H9 (cell line): ENCODE measurements at regions not wholly inside any gene's neighbourhood (a gene's known extent, or its start where the extent isn't known, plus 50 kb on each side); places are given as distances from the start of the nearest gene placed in this dataset.

Experiments
- DNase-seq: peaks from one replicate; pipeline ENCODE4 v3.0.0-alpha.2; 2017
- H2AFZ ChIP-seq: one replicate; pipeline ENCODE4 v1.6.1; 2013; ENCODE audit warnings: mild to moderate bottlenecking, low read length, control low read depth, moderate library complexity
- H2AK5ac ChIP-seq: 2 replicates; pipeline ENCODE4 v1.6.1; 2013; ENCODE audit warnings: low read length, control low read depth, mixed read lengths; ENCODE audit not compliant: insufficient read length
- H2BK120ac ChIP-seq: one replicate; pipeline ENCODE4 v1.6.1; 2013; ENCODE audit warnings: low read depth, mild to moderate bottlenecking, low read length, control low read depth, inconsistent platforms; ENCODE audit not compliant: poor library complexity, severe bottlenecking
- H2BK12ac ChIP-seq: 2 replicates; pipeline ENCODE4 v1.6.1; 2013; ENCODE audit warnings: low read length, control low read depth, mixed read lengths, low read depth; ENCODE audit not compliant: insufficient read length
- H2BK15ac ChIP-seq: 2 replicates; pipeline ENCODE4 v1.6.1; 2013; ENCODE audit warnings: low read depth, low read length, control low read depth
- H2BK20ac ChIP-seq: one replicate; pipeline ENCODE4 v1.6.1; 2013; ENCODE audit warnings: low read depth, mild to moderate bottlenecking, low read length, control low read depth, inconsistent platforms; ENCODE audit not compliant: poor library complexity, severe bottlenecking
- H2BK5ac ChIP-seq: 2 replicates; pipeline ENCODE4 v1.6.1; 2013; ENCODE audit warnings: low read length, control low read depth, mixed read lengths; ENCODE audit not compliant: insufficient read length
- H3K14ac ChIP-seq: 2 replicates; pipeline ENCODE4 v1.6.1; 2013; ENCODE audit warnings: low read length, control low read depth; ENCODE audit not compliant: insufficient read depth
- H3K18ac ChIP-seq: 2 replicates; pipeline ENCODE4 v1.6.1; 2013; ENCODE audit warnings: low read depth, mild to moderate bottlenecking, mixed read lengths, low read length, control low read depth; ENCODE audit not compliant: insufficient read length
- H3K23ac ChIP-seq: 2 replicates; pipeline ENCODE4 v1.6.1; 2013; ENCODE audit warnings: low read length, control low read depth, mixed read lengths, low read depth; ENCODE audit not compliant: insufficient read length
- H3K23me2 ChIP-seq: 2 replicates; pipeline ENCODE4 v1.6.1; 2013; ENCODE audit warnings: low read depth, mild to moderate bottlenecking, mixed read lengths, low read length, control low read depth; ENCODE audit not compliant: insufficient read length, poor library complexity, severe bottlenecking
- H3K27ac ChIP-seq: 2 replicates; pipeline ENCODE4 v1.5.1; 2013; ENCODE audit warnings: low read length, control low read depth, mixed read lengths, low read depth; ENCODE audit not compliant: insufficient read length
- H3K27me3 ChIP-seq: 2 replicates; pipeline ENCODE4 v1.6.1; 2013; ENCODE audit warnings: low read length, control low read depth, inconsistent platforms; ENCODE audit not compliant: insufficient read depth
- H3K4ac ChIP-seq: 2 replicates; pipeline ENCODE4 v1.6.1; 2013; ENCODE audit warnings: low read depth, mild to moderate bottlenecking, control low read depth, inconsistent platforms, low read length, moderate library complexity
- H3K4me1 ChIP-seq: 2 replicates; pipeline ENCODE4 v1.6.1; 2013; ENCODE audit warnings: low read length, control low read depth, inconsistent platforms; ENCODE audit not compliant: insufficient read depth
- H3K4me2 ChIP-seq: 2 replicates; pipeline ENCODE4 v1.6.1; 2013; ENCODE audit warnings: low read length, control low read depth, mixed read lengths; ENCODE audit not compliant: insufficient read length, insufficient read depth
- H3K56ac ChIP-seq: 2 replicates; pipeline ENCODE4 v1.6.1; 2013; ENCODE audit warnings: low read depth, mild to moderate bottlenecking, mixed read lengths, low read length, control low read depth; ENCODE audit not compliant: insufficient read length
- H3K79me1 ChIP-seq: 2 replicates; pipeline ENCODE4 v1.6.1; 2013; ENCODE audit warnings: low read depth, mild to moderate bottlenecking, moderate library complexity, low read length, control low read depth, inconsistent platforms; ENCODE audit not compliant: insufficient read depth, poor library complexity, severe bottlenecking
- H3K79me2 ChIP-seq: 2 replicates; pipeline ENCODE4 v1.6.1; 2013; ENCODE audit warnings: low read length, control low read depth, inconsistent platforms; ENCODE audit not compliant: insufficient read depth
- H3K9ac ChIP-seq: 2 replicates; pipeline ENCODE4 v1.6.1; 2013; ENCODE audit warnings: low read length, control low read depth, mixed read lengths; ENCODE audit not compliant: insufficient read length; ENCODE audit errors: extremely low read depth
- H3K9me3 ChIP-seq: one replicate; pipeline ENCODE4 v1.6.1; 2013; ENCODE audit warnings: low read depth, low read length, inconsistent platforms; ENCODE audit not compliant: control insufficient read depth
- H3T11ph ChIP-seq: one replicate; pipeline ENCODE4 v1.6.1; 2013; ENCODE audit warnings: mild to moderate bottlenecking, low read length, control low read depth, inconsistent platforms
- H4K20me1 ChIP-seq: one replicate; pipeline ENCODE4 v1.6.1; 2013; ENCODE audit not compliant: control insufficient read depth, insufficient read length, insufficient read depth
- H4K5ac ChIP-seq: 2 replicates; pipeline ENCODE4 v1.6.1; 2013; ENCODE audit warnings: low read depth, mild to moderate bottlenecking, mixed read lengths, low read length, control low read depth; ENCODE audit not compliant: insufficient read length
- H4K8ac ChIP-seq: replicated peaks from 2 replicates; pipeline ENCODE4 v1.6.1; 2013; ENCODE audit warnings: low read length, control low read depth, mixed read lengths, low read depth; ENCODE audit not compliant: insufficient read length
- H4K91ac ChIP-seq: 2 replicates; pipeline ENCODE4 v1.6.1; 2013; ENCODE audit warnings: low read depth, mild to moderate bottlenecking, moderate library complexity, mixed read lengths, low read length, control low read depth; ENCODE audit not compliant: insufficient read length
- H3K27ac Mint-ChIP-seq, 3 experiments: 2 replicates in 2 of 3; 3 replicates in 1 of 3; pipeline ENCODE4 v1.8.0; 2020 to 2021; ENCODE audit warnings: mixed read lengths in 3 of 3, mild to moderate bottlenecking in 1 of 3, moderate library complexity in 1 of 3
- H3K27me3 Mint-ChIP-seq: 2 replicates; pipeline ENCODE4 v1.8.0; 2021; ENCODE audit warnings: low read depth, mild to moderate bottlenecking, moderate library complexity, mixed read lengths
- H3K36me3 Mint-ChIP-seq, 3 experiments: 2 replicates in 2 of 3; 3 replicates in 1 of 3; pipeline ENCODE4 v1.8.0; 2020 to 2021; ENCODE audit warnings: low read depth in 3 of 3, mixed read lengths in 3 of 3; ENCODE audit not compliant: insufficient read depth in 1 of 3
- H3K4me1 Mint-ChIP-seq, 2 experiments: 2 replicates each; pipeline ENCODE4 v1.8.0; 2020; ENCODE audit warnings: mixed read lengths in 2 of 2
- H3K4me3 Mint-ChIP-seq, 2 experiments: 2 replicates in 1 of 2; 3 replicates in 1 of 2; pipeline ENCODE4 v1.8.0; 2020 to 2021; ENCODE audit warnings: mild to moderate bottlenecking in 2 of 2, mixed read lengths in 2 of 2, moderate library complexity in 1 of 2
- H3K9me3 Mint-ChIP-seq, 2 experiments: 2 replicates in 1 of 2; 3 replicates in 1 of 2; pipeline ENCODE4 v1.8.0; 2020; ENCODE audit warnings: mild to moderate bottlenecking in 2 of 2, mixed read lengths in 2 of 2, moderate library complexity in 1 of 2
- CTCF ChIP-seq: fragments of 200-600 bp; sonication (generic); conservative IDR thresholded peaks from 3 replicates; pipeline ENCODE4 v1.8.0; 2021; ENCODE audit warnings: antibody characterized with exemption, mild to moderate bottlenecking
- WGBS: extraction: QIAGEN DNeasy Blood & Tissue Kit; methylation state at CpG from one replicate; pipeline ENCODE4 v1.1.7; 2013; ENCODE audit warnings: missing lambda C conversion rate, low lambda C conversion rate, mixed read lengths; ENCODE audit not compliant: insufficient read length; ENCODE audit errors: extremely low coverage; 5-methylcytosine and 5-hydroxymethylcytosine counted together

DNA sequence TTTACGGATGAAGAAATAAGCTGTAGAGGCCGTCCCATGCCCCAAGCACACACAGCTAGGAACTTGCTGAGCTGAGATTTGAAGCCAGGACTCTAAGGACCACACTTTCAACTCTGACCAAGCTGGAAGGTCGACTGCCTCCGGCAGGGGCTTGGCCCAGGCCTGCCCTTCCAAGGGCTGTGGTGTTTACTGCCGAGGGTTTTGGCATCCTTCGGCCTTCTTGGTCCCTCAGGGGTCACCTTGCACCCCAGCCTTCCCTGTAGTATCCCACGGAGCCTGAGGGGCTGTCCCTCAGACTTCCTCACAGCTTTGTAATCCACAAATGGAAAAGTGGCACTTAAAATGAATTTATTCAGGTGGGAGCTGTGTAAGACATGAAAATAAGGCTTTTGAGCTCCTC is 83.7 kb upstream of the SPRY4 start:
- TF ChIP-seq CTCF, result no peak
- Mint-ChIP-seq H3K4me3 (no peak overlapping the region), H3K27me3 (no peaks in the 10 kb centered on the region), H3K4me1 (peaks cover 21 to 25% of the 10 kb centered on the region in 2 experiments), H3K27ac (no peak overlapping the region; a peak in 1 of 7 replicates), H3K36me3 (no peaks in the 10 kb centered on the region), H3K9me3 (no peaks in the 10 kb centered on the region)
- WGBS, result no CpG with 5 or more reads among the region's 7 CpGs
- no peak for DNase-seq
- H3K9ac ChIP-seq, result no peak overlapping the region
- H3K4me1 ChIP-seq, result peaks cover 10% of the 10 kb centered on the region; the same call in 1 of the 2 replicates
- H3K14ac ChIP-seq, result no peak overlapping the region
- H4K5ac ChIP-seq, result no peak overlapping the region
- no peak overlapping the region for H3T11ph ChIP-seq
- no peak overlapping the region for H2BK120ac ChIP-seq
- no peak overlapping the region for H3K23ac ChIP-seq
- H3K27me3 ChIP-seq, result no peaks in the 10 kb centered on the region
- H3K79me2 ChIP-seq, result no peaks in the 10 kb centered on the region
- H3K4me2 ChIP-seq, result no peak overlapping the region
- no peak overlapping the region for H2BK15ac ChIP-seq
- H4K8ac ChIP-seq, result no peak overlapping the region
- no peak overlapping the region for H3K4ac ChIP-seq
- H3K79me1 ChIP-seq, result no peaks in the 10 kb centered on the region
- H2AFZ ChIP-seq, result no peak overlapping the region
- H2AK5ac ChIP-seq, result no peak overlapping the region
- H2BK12ac ChIP-seq, result no peak overlapping the region
- H3K23me2 ChIP-seq, result no peaks in the 10 kb centered on the region
- H3K56ac ChIP-seq, result no peak overlapping the region
- no peak overlapping the region for H4K91ac ChIP-seq
- H3K18ac ChIP-seq, result no peak overlapping the region
- no peak overlapping the region for H2BK5ac ChIP-seq
- H3K9me3 ChIP-seq, result no peaks in the 10 kb centered on the region
- H3K27ac ChIP-seq, result no peak overlapping the region
- no peaks in the 10 kb centered on the region for H4K20me1 ChIP-seq
- H2BK20ac ChIP-seq, result no peak overlapping the region
